ENCODE measurements at regions not wholly inside any gene's neighbourhood (a gene's known extent, or its start where the extent isn't known, plus 50 kb on each side); places are given as distances from the start of the nearest gene placed in this dataset.

DNA sequence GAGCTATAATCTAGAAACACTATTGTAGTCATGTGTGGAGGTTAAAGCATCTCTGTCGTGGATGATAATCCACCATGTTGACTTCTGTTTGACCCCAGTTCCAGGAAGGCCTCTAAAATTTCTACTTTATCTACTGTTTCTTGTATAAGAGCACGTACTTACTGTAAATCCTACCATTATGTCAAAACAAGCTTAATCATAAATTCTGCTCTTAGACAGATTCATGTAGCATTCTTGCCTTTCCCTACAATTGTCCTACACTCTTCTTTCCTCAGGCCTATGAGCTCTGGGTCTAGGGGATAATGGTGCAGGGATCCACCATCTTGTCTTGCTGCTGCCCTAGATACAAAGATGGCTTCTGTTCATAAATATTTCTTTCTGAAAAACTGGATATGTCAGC is 2594.3 kb downstream of the ARAP2 start:
- TF ChIP-seq, protein P1, sequence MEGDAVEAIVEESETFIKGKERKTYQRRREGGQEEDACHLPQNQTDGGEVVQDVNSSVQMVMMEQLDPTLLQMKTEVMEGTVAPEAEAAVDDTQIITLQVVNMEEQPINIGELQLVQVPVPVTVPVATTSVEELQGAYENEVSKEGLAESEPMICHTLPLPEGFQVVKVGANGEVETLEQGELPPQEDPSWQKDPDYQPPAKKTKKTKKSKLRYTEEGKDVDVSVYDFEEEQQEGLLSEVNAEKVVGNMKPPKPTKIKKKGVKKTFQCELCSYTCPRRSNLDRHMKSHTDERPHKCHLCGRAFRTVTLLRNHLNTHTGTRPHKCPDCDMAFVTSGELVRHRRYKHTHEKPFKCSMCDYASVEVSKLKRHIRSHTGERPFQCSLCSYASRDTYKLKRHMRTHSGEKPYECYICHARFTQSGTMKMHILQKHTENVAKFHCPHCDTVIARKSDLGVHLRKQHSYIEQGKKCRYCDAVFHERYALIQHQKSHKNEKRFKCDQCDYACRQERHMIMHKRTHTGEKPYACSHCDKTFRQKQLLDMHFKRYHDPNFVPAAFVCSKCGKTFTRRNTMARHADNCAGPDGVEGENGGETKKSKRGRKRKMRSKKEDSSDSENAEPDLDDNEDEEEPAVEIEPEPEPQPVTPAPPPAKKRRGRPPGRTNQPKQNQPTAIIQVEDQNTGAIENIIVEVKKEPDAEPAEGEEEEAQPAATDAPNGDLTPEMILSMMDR (IDR thresholded peaks at IDR 0.05; ENCODE audit: insufficient read depth, low read length, poor library complexity, severe bottlenecking), result no peak
- Histone ChIP-seq H3K36me3 (ENCODE audit: control insufficient read depth, insufficient read depth, low read length) (no peaks in the 10 kb centered on the region), H3K4me3 (ENCODE audit: low read depth, low read length) (no peak overlapping the region), H3K27me3 (ENCODE audit: control insufficient read depth, insufficient read depth, low read length) (no peaks in the 10 kb centered on the region)
- no peak for DNase-seq (ENCODE audit: low read depth)

GRCh38 chr4:33658971-33659370 is 2585.3 kb downstream of the ARAP2 start:
- Histone ChIP-seq H3K36me3 (ENCODE audit: control insufficient read depth, insufficient read depth, low read length) (no peaks in the 10 kb centered on the region), H3K27me3 (ENCODE audit: control insufficient read depth, insufficient read depth, low read length) (no peaks in the 10 kb centered on the region), H3K4me3 (ENCODE audit: low read depth, low read length) (no peak overlapping the region)
- no peak for DNase-seq (ENCODE audit: low read depth)
- TF ChIP-seq, protein P1 (IDR thresholded peaks at IDR 0.05; ENCODE audit: insufficient read depth, low read length, poor library complexity, severe bottlenecking), result no peak

DNA sequence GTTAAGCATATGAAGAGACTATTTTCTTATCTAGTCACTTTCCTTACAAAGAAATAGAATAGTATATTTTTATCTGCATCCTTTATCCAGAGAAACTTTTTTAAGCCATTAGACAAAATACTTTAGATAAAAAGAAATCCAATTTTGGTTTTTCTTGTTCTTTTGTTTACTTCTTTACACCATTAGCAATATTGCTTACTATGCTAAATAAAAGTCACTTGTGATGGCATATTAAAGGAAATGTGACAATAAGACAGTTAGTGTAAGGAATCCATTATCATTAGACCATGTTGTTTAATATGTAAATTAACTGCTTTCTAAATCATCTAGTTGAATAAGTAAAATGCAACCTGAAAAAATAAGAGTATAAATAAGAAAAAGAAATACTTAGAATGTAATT is 2582.7 kb downstream of the ARAP2 start:
- H3K27me3 ChIP-seq (ENCODE audit: control insufficient read depth, insufficient read depth, low read length), result no peaks in the 10 kb centered on the region
- TF ChIP-seq, protein P1 (IDR thresholded peaks at IDR 0.05; ENCODE audit: insufficient read depth, low read length, poor library complexity, severe bottlenecking), result no peak
- no peak overlapping the region for H3K4me3 ChIP-seq (ENCODE audit: low read depth, low read length)
- H3K36me3 ChIP-seq (ENCODE audit: control insufficient read depth, insufficient read depth, low read length), result no peaks in the 10 kb centered on the region
- no peak for DNase-seq (ENCODE audit: low read depth)

GRCh38 chr4:33685939-33686338 is 2558.4 kb downstream of the ARAP2 start:
- TF ChIP-seq, protein P1 (IDR thresholded peaks at IDR 0.05; ENCODE audit: insufficient read depth, low read length, poor library complexity, severe bottlenecking), result no peak
- no peaks in the 10 kb centered on the region for H3K27me3 ChIP-seq (ENCODE audit: control insufficient read depth, insufficient read depth, low read length)
- H3K36me3 ChIP-seq (ENCODE audit: control insufficient read depth, insufficient read depth, low read length), result no peaks in the 10 kb centered on the region
- no peak overlapping the region for H3K4me3 ChIP-seq (ENCODE audit: low read depth, low read length)
- DNase-seq (ENCODE audit: low read depth), result no peak

DNA sequence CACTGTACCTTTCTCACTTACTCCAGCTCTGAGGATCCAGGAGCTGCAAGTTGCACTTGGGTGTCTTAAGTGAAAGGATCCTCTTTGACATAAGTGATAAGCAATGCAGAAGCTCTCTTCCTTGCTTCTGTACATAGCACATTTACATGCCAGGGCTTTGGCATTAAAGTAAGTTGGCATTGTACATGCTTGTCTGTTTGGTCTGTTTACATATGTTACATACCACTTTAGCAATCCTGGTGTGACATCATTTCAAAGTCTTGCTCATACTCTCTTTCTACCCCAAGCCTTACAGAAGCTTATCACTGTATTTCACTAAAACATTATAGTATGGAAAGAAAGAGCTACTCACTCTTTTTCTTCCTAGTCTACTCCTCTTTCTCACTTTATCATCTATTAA is 2548.3 kb downstream of the ARAP2 start:
- TF ChIP-seq, protein P1 (IDR thresholded peaks at IDR 0.05; ENCODE audit: insufficient read depth, low read length, poor library complexity, severe bottlenecking), result no peak
- Histone ChIP-seq H3K36me3 (ENCODE audit: control insufficient read depth, insufficient read depth, low read length) (no peaks in the 10 kb centered on the region), H3K27me3 (ENCODE audit: control insufficient read depth, insufficient read depth, low read length) (no peaks in the 10 kb centered on the region), H3K4me3 (ENCODE audit: low read depth, low read length) (no peak overlapping the region)
- DNase-seq (ENCODE audit: low read depth), result no peak

DNA sequence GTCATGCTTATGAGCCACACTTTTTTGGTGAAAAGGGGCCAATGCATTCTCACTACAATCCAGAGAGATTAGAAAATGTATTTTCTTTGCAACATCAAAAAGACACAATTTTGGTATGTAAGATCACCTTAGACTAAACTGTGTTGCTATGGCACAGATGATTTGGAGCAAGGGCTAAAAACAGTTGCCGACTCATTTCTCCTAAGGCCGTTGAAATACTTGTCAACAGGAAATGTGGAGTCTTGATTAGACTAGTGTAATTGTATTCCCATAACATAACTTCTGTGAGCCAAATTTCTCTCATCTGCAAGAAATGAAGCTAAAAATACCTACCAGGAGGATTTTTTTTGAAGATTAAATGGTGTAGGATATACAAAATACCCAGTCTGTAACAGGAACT is 2547.7 kb downstream of the ARAP2 start:
- Histone ChIP-seq H3K36me3 (ENCODE audit: control insufficient read depth, insufficient read depth, low read length) (no peaks in the 10 kb centered on the region), H3K4me3 (ENCODE audit: low read depth, low read length) (no peak overlapping the region), H3K27me3 (ENCODE audit: control insufficient read depth, insufficient read depth, low read length) (no peaks in the 10 kb centered on the region)
- no peak for DNase-seq (ENCODE audit: low read depth)
- TF ChIP-seq, protein P1 (IDR thresholded peaks at IDR 0.05; ENCODE audit: insufficient read depth, low read length, poor library complexity, severe bottlenecking), result no peak

All from kidney epithelial cell (primary cell).